ENCODE measurements at regions not wholly inside any gene's neighbourhood (a gene's known extent, or its start where the extent isn't known, plus 50 kb on each side); places are given as distances from the start of the nearest gene placed in this dataset.

DNA sequence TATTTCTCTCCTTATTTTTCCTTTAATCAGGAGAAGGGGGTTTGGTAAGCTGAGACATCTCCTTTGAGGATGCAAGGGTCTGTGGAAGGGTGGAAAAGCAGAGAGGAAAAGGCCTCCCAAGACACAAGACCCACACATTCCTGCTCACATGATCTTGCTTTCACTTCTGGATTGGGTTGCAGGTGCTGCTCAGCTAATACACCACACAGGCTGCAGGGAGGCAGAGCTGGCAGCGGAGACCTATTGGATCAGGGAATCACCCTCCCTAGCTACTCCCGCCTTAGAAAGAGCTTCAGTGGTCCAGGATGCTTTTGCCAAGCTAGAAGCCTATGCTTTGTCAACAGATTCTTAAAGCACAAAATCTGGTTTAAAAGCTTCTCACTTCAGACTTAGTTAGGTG lies 87.6 kb upstream of the IL33 start:
- no peak for DNase-seq (ENCODE audit: low spot score in 2 of 2)
- no peak overlapping the region for H3K4me3 ChIP-seq (ENCODE audit: low read depth, poor library complexity, severe bottlenecking)
- intact Hi-C loops (cut with DNase I; ENCODE audit: low total_unique reads) = no loop called here
- no peak for TF ChIP-seq POLR2A (IDR thresholded peaks at IDR 0.05)
- no peak for TF ChIP-seq CTCF (IDR thresholded peaks at IDR 0.05)
- WGBS, 2 donors = 86 to 96% methylated on average over 2 of the region's 2 CpGs

DNA sequence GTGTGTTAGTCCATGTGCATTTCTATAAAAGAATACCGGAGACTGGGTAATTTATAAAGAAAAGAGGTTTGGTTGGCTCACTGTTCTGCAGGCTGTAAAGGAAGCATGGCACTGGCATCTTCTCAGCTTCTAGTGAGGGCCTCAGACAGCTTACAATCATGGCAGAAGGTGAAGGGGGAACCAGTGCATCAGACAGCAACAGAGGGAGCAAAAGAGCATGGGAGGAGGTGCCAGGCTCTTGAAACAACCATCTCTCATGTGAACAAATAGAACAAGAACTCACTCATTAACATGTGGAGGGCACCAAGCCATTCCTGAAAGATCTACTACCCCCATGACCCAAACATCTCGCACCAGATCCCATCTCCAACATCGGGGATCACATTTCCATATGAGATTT lies 89.2 kb upstream of the IL33 start:
- WGBS, 2 donors = 90 to 95% methylated on average over 3 of the region's 3 CpGs
- TF ChIP-seq POLR2A (IDR thresholded peaks at IDR 0.05) (no peak), CTCF (IDR thresholded peaks at IDR 0.05) (no peak)

GRCh38 chr9:6123416-6123815 lies 92.2 kb upstream of the IL33 start:
- no peak for DNase-seq (ENCODE audit: low spot score in 2 of 2)
- H3K4me3 ChIP-seq (ENCODE audit: low read depth, poor library complexity, severe bottlenecking) = no peak overlapping the region
- 45 to 48% methylated on average over 3 of the region's 3 CpGs for WGBS, 2 donors
- intact Hi-C loops (cut with DNase I; ENCODE audit: low total_unique reads) = no loop called here
- TF ChIP-seq CTCF (IDR thresholded peaks at IDR 0.05) (no peak), POLR2A (IDR thresholded peaks at IDR 0.05) (no peak)

More for the DNA sequence above, 89.2 kb upstream of the IL33 start:
- DNase-seq (ENCODE audit: low spot score in 2 of 2) = no peak
- intact Hi-C loops (cut with DNase I; ENCODE audit: low total_unique reads) = no loop called here
- H3K4me3 ChIP-seq (ENCODE audit: low read depth, poor library complexity, severe bottlenecking) = no peak overlapping the region

DNA sequence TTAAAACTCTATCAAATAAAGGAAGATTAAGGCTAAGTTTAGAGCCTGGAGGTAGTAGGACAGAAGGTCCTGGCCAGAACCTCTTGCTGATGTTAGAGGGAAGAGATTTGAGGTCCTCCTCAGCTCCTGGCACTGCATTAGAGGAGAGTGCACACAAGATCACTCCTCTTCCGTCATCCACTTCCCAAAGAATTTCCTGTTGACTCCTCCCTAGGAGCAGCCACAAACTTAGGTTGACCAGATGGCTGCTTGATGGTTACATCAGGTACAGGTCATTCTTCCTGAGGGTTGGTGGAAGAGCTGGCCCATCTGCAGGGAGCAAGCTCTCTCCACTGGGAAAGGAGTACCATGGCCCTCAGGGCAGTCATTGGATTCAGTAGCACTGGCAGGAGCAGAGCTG lies 93.9 kb upstream of the IL33 start:
- no peak for DNase-seq (ENCODE audit: low spot score in 2 of 2)
- intact Hi-C loops (cut with DNase I; ENCODE audit: low total_unique reads) = no loop called here
- TF ChIP-seq CTCF (IDR thresholded peaks at IDR 0.05) (no peak), POLR2A (IDR thresholded peaks at IDR 0.05) (no peak)
- no peak overlapping the region for H3K4me3 ChIP-seq (ENCODE audit: low read depth, poor library complexity, severe bottlenecking)
- 59 to 86% methylated on average over 1 of the region's 1 CpG for WGBS, 2 donors

GRCh38 chr9:6114424-6114823 lies 99.0 kb upstream of the RANBP6 start:
- no peak overlapping the region for H3K4me3 ChIP-seq (ENCODE audit: low read depth, poor library complexity, severe bottlenecking)
- DNase-seq (ENCODE audit: low spot score in 2 of 2) = no peak
- intact Hi-C loops (cut with DNase I; ENCODE audit: low total_unique reads) = loop anchor here (10.0 kb wide), 1 partner anchor 60 kb away; no protein-coding TSS in a partner anchor
- 86 to 94% methylated on average over 5 to 6 of the region's 6 CpGs for WGBS, 2 donors
- TF ChIP-seq CTCF (IDR thresholded peaks at IDR 0.05) (no peak), POLR2A (IDR thresholded peaks at IDR 0.05) (no peak)

DNA sequence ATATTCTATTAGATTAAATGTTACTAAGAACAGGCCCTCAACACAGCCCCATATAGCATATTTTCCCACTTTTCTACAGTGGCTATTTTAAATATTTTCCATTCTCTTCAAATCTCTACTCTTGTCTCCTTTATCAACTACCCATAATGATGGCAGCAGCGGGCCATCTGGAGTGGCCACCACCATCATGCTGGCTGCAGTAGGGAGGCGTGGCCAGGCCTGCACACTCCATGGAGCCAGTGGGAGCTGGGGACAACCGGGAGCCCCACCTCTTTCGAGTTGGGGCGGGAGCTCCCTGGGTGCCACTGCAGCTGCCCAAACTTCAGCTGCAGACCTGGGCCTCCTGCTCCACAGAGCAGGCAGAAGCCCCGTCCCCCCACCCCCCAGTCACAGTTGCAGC lies 98.4 kb upstream of the RANBP6 start:
- no peak for DNase-seq (ENCODE audit: low spot score in 2 of 2)
- WGBS, 2 donors = 60 to 68% methylated on average over 6 of the region's 6 CpGs
- TF ChIP-seq POLR2A (IDR thresholded peaks at IDR 0.05) = no peak
- H3K4me3 ChIP-seq (ENCODE audit: low read depth, poor library complexity, severe bottlenecking) = no peak overlapping the region
- intact Hi-C loops (cut with DNase I; ENCODE audit: low total_unique reads) = loop anchor here (10.0 kb wide), 1 partner anchor 59 kb away; no protein-coding TSS in a partner anchor

Data from lower leg skin (tissue), 4 donors.